ENCODE measurements at regions not wholly inside any gene's neighbourhood (a gene's known extent, or its start where the extent isn't known, plus 50 kb on each side); places are given as distances from the start of the nearest gene placed in this dataset.

- TF ChIP-seq, protein P1, sequence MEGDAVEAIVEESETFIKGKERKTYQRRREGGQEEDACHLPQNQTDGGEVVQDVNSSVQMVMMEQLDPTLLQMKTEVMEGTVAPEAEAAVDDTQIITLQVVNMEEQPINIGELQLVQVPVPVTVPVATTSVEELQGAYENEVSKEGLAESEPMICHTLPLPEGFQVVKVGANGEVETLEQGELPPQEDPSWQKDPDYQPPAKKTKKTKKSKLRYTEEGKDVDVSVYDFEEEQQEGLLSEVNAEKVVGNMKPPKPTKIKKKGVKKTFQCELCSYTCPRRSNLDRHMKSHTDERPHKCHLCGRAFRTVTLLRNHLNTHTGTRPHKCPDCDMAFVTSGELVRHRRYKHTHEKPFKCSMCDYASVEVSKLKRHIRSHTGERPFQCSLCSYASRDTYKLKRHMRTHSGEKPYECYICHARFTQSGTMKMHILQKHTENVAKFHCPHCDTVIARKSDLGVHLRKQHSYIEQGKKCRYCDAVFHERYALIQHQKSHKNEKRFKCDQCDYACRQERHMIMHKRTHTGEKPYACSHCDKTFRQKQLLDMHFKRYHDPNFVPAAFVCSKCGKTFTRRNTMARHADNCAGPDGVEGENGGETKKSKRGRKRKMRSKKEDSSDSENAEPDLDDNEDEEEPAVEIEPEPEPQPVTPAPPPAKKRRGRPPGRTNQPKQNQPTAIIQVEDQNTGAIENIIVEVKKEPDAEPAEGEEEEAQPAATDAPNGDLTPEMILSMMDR (conservative IDR thresholded peaks at IDR 0.05; ENCODE audit: low read depth, low read length) = no peak
- TF ChIP-seq POLR2A (IDR thresholded peaks at IDR 0.05; ENCODE audit: low read depth, low read length) (no peak), RAD21 (IDR thresholded peaks at IDR 0.05; ENCODE audit: low read length) (no peak), FOS (IDR thresholded peaks at IDR 0.05; ENCODE audit: low read depth, low read length) (no peak), MXI1 (IDR thresholded peaks at IDR 0.05; ENCODE audit: borderline replicate concordance, low read depth, low read length) (no peak), CEBPB (IDR thresholded peaks at IDR 0.05; ENCODE audit: low read depth, low read length) (no peak), RFX5 (IDR thresholded peaks at IDR 0.05; ENCODE audit: low read depth, low read length) (no peak), CHD1 (IDR thresholded peaks at IDR 0.05; ENCODE audit: low read depth, low read length) (no peak), SMC3 (IDR thresholded peaks at IDR 0.05; ENCODE audit: low read depth, low read length) (no peak)
- TF ChIP-seq, protein P2, sequence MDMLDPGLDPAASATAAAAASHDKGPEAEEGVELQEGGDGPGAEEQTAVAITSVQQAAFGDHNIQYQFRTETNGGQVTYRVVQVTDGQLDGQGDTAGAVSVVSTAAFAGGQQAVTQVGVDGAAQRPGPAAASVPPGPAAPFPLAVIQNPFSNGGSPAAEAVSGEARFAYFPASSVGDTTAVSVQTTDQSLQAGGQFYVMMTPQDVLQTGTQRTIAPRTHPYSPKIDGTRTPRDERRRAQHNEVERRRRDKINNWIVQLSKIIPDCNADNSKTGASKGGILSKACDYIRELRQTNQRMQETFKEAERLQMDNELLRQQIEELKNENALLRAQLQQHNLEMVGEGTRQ (IDR thresholded peaks at IDR 0.05; ENCODE audit: low read depth, low read length) = no peak
Measured at GRCh38 chr12:124718036-124718435, 145.6 kb downstream of the SCARB1 start.

All from IMR-90 (cell line).